Hepatocyte (in vitro differentiated cells): ENCODE measurements at regions not wholly inside any gene's neighbourhood (a gene's known extent, or its start where the extent isn't known, plus 50 kb on each side); places are given as distances from the start of the nearest gene placed in this dataset.

ENCODE experiments used
- CTCF ChIP-seq: fragments of 200-600 bp; sonication (generic); IDR thresholded peaks from 2 replicates; pipeline ENCODE4 v1.5.1; 2016; ENCODE audit warnings: antibody characterized with exemption, mild to moderate bottlenecking; ENCODE audit not compliant: poor library complexity
- EZH2 ChIP-seq: fragments of 200-600 bp; sonication (generic); IDR thresholded peaks from 2 replicates; pipeline ENCODE4 v1.6.1; 2016; ENCODE audit warnings: antibody characterized with exemption, mild to moderate bottlenecking, borderline replicate concordance

DNA sequence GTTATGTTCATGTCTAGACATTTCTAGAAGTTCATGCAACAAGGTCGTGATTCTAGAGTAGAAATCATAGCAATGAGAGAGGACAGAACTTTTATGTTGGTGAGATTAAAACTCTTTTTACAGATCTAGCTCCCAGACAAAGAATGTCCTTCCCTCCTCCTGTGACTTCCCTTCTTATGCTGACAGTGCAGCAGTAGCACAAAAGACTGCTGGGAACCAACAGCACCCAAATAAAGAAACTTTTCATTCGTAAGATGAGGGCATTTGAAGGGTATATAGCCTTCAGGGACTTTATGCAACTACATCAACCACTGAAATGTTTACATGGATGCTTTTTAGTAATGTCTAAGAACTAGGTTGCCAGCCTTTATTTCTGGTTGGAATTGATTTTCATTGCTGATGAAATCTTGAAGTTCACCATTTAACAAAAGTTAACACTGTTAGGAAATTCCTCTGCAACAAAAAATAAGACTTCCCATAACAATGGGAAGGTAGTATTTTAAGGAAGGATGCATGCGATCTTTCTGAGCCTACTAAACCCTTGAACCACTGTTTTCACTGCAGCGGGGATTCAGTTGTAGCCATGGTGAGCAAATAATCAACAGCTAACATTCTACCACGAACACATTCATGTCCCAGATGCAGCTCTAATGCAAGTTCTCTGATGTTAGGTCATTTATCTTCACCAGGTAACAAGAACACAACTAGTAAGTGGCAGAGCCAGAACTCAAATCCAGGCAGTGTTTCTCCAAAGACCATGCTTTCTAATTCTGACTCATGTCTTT lies 672.8 kb downstream of the PTPRC start:
- TF ChIP-seq CTCF: no peak
- TF ChIP-seq EZH2: no peak
